ENCODE measurements at regions not wholly inside any gene's neighbourhood (a gene's known extent, or its start where the extent isn't known, plus 50 kb on each side); places are given as distances from the start of the nearest gene placed in this dataset.
"Not testable (repeated sequence)": the region's sequence is repeated elsewhere in the genome, so short reads cannot be mapped to it uniquely, and the experiment has no call there.

DNA sequence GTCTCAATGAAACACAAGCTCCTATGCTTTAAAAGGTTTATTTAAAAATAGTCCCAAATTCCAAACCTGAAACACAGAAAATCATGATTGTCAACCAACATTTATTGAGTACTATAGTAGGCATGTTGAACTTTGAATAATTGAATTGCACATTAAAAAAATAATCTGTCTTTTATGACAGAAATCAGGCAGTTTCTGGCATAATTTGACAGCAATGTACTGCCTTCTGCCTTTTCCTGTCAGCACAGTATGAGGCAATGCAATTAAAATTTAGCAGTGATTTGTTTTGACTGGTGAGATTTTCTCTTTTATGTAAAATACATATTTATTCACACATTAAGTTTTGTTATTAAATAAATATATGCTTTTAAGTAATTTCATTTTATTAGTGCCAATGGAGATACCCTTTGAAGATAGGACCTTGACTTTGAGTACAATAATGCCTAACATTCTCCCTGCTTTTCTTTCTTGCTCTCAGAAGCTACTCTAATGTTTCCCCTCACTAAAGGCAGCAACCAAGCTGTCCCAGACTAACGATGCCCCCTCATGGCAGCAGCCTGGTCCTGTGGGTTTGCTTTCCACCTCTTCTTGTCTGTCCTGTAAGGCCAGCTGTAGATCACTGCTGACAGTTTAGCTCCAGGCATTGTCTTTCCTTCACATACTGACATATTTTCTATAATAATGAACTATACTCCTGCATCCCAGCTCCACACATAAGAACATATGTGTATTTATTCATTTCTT is 346.7 kb downstream of the IL20RB start:
- DNase-seq, result no peak

DNA sequence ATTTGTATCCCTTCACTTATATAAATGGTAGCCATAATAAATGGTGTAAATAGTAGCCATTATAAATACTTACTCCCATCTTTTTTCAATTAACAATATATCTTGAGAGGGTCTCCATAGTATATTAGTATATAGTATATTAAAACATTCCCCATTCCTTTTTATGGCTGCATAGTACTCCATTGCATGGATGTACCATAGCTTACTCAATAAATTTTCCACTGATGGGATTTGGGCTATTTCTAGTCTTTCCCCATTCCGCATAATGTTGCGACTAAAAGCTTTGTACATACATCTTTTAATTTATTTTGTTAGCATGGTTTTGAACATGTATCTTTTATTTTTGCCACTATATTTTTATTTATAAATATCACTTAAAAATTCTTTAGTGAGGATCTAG is 366.3 kb downstream of the IL20RB start:
- no peak for DNase-seq

DNA sequence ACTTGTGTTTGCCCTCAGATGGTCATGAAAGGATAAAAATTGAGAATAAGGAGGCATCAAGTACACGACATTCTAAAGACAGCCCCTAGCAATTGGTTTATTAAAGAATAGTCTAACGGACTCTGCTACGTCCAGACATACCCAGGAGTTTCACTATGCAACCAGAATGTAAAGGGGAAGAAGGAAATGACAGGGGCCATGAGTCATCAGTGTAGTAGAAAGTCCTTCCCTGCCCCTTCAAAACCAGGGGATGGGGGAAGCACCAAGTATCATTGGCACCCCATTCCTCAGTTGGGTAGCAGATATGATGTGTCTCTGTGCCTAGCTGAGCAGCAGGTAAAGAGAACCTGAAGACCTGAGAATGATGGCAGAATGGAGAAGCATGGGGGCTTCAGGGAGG is 367.4 kb downstream of the IL20RB start:
- no peak for DNase-seq

DNA sequence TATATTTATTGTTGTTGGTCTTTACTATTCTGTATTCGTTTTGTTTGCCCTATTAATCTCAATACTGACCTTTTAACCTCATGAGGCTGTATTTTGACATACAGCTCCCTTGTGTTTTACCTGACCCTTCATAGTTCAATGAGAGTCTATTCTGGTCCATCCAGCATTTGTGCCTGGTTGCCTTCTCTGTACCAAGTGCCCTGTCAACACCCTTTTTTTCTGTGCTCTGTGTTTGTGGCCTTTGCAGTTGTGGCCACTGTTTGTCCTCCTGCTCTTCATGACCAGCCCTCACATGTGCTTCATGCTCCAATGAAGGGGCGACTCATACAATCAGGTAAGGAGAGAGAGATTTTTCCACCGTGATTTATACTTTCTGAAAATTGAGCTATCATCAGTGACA is 368.2 kb downstream of the IL20RB start:
- no peak for DNase-seq

DNA sequence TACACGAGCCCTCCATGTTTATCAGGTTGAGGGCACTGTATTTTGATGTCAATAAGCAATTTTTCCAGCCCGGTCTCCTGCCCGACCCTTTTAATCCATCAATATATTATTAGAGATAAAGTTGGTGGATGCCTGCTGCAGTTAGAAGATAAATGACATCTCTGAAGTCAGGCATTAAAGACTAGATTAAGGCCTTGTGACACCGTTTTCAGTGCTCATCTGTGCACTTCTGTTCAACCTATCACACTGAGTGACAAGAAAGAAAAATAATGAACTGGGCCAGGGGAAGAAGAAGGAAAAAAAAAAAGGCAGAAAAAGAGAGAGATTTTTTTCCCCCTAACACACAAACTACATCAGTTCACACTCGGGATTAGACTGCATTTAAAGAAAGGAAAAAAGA is 371.8 kb downstream of the IL20RB start:
- no peak for DNase-seq

DNA sequence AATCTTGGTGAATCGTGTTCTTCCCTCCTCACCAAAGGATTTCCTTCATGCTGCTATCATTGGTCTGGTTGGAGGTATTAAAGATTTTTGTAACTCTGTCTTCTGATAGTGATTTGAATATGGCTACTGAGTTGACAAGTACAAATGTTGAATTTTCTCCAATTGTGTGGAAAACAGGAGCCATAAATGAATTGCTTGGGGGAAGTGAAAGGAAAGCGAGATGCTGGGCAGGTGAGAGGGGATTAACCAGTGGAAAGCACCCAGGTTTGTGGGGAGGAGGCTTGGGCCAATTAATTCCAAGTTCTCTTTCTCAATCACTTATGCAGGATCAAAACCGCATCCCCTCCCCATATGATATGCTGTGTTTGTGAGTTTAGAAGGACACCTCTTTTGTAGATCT is 372.5 kb downstream of the IL20RB start:
- no peak for DNase-seq

DNA sequence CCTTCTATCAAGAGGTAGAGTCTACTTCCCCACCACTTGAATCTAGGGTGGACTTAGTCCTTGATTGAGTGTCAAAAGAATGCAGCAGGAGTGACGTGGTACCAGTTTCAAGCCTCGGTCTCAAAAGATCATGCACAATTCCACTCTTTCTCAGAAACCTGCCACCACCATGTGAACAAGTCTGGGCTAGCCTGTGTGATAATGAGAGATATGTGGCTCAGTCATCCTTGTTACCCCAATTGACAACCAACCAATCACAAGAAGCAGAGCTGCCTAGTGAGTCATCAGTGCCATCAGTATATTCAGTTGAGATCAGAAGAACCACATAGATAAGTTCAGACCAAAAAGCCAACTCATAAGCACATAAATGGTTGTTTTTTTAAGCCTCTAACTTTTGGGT is 374.5 kb downstream of the IL20RB start:
- DNase-seq, result no peak

DNA sequence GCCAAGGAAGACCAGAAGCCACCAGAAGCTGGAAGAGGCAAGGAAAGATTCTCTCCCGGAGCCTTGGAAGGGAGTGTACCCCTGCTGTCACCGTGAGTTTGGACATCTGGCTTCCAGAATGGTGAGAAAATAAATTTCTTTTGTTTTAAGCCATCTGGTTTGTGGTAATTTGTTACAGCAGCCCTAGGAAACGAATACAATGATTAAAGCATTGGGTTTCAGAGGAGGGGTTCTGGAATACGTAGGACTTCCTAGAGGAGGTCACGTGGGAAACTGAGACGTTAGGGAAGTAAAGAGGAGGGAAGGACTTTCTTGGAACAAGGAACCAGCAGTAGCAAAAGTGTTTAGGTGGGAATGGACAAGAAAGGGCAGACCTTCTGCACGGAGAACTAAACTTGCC is 377.7 kb downstream of the IL20RB start:
- DNase-seq, result no peak

DNA sequence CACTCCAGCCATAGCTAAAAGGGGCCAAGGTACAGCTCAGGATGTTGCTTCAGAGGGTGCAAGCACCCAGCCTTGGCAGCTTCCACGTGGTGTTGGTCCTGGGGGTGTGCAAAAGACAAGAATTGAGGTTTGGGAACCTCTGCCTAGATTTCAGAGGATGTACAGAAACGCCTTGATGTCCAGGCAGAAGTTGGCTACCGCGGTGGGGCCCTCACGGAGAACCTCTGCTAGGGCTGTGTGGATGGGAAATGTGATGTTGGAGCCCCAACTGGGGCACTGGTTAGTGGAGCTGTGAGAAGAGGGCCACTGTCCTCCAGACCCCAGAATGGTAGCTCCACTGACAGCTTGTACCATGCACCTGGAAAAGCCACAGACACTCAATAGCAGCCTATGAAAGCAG is 380.6 kb downstream of the IL20RB start:
- DNase-seq, result not testable (repeated sequence)

DNA sequence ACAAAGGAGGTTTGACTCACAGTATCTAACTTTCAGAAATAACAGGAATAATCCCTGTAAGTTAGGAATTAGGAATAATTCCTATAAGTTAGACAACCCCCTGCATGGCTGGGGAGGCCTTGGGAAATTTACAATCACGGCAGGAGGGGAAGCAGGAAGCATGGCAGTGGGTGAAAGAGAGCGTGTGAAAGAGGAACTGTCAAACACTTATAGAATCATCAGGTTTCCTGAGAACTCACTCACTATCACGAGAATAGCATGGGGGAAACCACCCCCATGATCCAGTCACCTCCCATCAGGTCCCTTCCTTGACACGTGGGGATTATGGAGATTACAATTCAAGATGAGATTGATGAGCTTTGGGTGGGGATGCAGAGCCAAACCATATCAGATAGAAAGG is 385.5 kb downstream of the IL20RB start:
- no peak for DNase-seq

DNA sequence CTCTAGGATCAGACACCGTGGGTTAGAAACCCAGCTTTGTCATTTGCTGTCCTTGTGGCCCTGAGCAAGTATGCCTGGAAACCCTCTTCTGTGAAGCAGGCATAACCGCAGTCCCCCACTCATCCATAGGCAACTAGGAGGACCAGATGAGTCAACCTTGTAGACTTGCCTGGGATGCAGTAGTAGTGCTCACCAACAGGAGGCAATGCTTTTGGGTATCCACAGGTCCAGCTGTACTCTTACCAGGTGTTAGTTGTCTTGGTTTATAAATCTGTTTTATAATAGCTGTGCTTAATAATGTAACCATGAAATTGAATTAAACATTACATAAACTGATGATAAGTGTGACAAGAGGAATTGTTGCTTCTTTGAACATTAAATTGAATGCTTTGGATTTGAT is 389.3 kb downstream of the IL20RB start:
- no peak for DNase-seq

DNA sequence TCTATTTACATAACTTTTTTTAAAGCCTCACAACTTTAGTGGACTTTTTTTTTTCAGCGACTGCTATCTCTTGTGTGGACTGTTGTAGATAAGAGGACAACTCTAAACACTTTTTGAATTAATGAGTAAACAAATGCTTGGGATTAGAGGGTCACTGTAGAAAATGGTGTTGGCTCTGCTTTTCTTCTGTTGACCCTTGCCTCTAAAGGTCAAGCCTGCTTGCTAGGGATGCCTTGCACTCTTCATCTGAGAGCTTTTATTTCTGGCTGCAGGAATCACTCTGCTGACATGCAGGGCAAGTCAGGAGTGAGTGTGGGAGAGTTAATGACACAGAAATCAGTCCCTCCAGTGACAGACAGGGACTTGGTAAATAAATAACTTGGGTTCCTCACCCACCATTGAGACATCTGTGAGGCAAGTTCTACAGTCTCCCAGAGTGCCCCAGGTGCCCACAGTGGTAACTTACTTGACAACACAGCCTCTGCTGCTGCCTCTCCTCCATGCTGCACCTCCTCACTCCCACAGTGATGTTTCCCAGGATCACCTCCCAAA is 390.1 kb downstream of the IL20RB start:
- no peak for DNase-seq

DNA sequence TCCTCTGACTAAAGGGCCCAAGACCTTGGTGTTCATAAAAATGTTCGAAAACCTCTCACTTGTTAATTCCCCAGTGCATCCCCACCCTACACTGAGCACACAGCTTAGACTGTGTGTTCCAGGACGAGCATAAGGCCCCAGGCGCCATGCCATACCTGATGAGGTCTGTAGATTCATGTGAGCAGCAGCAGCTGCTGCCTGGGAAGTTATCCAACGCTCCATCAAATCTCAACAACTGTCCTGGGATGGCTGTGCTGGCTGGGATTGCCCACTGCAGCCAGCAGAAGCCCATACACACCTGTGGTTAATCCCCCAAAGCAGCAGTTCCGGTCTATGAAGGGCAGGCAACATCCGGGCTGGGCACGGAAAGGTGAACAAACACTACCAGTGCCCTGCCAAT is 391.2 kb downstream of the IL20RB start:
- no peak for DNase-seq

DNA sequence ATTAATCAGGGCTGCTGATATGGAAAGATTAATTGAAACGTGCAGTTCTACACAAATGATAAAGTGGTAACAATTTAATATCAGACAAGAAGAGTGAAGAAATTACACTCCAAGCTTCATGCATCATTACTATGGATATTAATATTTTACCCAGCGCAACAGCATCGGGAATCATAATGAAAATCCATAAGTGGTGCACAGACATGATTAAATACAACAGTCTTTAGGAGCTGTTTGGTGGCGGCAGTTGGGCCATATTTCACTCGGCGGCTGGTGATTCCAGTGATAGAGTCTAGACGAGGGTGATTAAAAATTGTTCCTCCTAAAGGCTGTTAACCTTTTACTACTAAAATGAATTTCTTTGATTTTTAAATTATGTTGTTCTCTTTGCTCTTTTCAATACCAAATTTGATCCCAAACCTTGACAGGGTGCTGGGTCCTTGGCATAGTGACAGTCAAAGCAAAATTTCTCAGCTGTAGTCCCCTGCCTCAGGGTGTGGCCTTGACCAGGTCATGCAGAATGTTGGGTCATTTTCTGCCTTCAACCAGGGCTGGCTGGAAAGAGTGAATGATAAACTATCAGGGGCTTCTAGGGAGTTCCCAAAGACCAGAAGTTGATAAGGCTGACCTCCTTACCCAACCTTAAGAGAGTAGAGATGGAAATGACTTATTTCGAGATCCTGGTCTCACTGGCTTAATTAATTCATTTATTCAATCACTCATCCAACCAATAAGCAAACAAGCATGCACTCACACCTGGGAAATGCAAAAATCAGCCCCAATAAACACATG is 392.0 kb downstream of the IL20RB start:
- no peak for DNase-seq

DNA sequence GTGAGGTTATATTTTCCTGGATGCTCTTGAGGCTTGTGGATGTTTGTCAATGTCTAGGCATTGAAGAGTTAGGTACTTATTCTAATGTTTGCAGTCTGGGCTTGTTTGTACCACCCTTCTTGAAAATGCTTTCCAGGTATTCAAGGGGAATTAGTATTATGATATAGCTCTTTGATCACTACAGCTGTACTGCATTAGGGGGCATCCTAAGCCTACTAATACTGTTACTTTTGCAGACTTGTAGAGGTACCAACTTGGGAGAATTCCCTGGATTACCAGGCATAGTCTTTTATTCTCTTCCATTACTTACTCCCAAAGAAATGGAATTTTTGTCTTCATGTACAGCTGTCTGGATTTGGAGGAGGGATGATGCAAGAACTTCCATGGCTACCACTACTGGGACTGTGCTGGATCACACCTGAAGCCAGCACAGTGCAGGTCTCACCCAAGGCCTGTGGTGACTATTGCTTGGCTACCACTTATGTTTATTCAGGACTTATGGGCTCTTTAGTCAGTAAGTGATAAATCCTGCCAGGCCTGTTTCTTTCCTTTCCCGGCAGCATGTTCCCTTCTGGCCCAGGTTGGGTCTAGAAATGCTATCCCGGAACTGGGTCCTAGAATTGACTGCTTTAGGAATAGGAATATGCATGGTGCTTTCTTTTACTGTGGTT is 402.9 kb downstream of the IL20RB start:
- no peak for DNase-seq

DNA sequence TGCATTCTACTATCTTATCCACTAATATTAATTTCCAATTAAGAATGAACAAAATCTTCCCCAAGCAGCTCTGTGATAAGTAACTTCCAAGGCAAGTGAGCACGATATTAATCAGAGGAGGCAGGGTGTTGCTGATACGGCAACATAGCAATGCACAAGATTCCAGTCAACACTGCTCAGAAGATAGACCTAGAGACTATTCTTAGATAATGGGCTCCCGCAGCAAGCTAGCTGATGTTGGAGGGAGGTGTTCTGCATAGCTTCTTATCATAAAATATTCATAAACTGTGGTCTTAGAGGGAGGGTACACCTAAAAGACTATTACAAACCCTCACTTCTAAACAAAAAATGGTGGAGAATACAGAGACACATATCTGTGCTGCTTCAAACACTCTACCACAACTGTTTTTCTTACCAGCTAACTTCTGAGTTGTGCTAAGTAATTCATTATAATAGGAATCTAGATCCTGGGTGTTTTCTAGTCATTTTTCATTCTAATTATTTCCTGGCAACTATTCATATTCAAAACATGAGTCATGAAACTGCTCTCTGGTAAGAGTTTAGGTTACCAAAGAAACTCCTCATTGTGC is 382.0 kb upstream of the SOX14 start:
- no peak for DNase-seq

DNA sequence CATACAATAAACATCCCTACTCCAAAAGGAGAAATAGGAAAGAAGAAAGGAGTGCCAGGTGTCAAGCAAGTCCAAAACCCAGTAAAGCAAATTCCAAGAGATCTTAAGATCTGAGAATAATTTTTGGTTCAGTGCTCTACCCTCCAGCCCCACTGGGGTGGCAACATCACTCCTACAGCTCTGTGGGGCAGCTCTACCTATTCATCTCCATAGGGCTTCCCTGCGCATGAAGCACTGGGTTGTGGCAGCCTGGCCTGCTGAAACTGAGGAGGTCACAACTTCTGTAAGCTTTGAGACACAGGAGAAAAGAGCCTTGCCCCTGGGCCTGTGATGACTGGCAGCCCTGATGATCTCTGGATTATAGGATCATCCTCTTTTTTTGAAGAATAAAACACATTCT is 378.2 kb upstream of the SOX14 start:
- no peak for DNase-seq

DNA sequence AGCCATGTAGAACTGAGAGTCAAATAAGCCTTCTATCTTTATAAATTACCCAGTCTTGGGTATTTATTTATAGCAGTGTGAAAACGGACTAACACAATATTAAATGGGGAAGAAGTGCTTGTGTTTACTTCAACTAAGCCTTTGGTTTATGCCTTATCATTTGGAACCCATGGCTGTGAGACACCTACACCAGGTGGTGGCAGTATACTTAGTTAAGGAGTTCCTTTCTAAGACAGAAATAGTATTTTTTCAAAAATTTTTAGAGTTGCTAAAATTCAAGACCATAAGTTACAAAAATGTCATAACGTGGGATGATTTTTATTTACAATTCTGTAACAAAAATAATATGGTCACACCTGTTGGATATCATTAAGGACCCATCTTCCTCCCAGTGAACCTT is 354.5 kb upstream of the SOX14 start:
- no peak for DNase-seq

DNA sequence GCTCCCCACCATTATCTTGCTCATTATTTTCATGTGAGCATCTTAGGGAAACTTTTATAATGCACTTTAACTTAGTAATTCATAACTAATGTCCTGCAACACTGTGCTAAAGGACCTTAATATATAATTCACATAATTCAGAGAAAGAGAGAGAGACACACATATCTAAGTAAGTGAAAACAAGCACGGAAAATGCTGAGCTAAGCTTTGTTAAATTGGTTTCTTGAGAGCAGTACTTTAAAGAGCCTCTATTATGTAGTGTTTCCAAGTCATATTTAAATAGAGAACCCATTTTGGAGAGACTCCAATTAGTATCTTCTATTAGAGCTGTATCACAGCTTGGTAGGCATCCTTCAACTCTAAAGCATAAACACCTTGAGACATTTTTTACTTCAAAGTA is 354.1 kb upstream of the SOX14 start:
- no peak for DNase-seq

DNA sequence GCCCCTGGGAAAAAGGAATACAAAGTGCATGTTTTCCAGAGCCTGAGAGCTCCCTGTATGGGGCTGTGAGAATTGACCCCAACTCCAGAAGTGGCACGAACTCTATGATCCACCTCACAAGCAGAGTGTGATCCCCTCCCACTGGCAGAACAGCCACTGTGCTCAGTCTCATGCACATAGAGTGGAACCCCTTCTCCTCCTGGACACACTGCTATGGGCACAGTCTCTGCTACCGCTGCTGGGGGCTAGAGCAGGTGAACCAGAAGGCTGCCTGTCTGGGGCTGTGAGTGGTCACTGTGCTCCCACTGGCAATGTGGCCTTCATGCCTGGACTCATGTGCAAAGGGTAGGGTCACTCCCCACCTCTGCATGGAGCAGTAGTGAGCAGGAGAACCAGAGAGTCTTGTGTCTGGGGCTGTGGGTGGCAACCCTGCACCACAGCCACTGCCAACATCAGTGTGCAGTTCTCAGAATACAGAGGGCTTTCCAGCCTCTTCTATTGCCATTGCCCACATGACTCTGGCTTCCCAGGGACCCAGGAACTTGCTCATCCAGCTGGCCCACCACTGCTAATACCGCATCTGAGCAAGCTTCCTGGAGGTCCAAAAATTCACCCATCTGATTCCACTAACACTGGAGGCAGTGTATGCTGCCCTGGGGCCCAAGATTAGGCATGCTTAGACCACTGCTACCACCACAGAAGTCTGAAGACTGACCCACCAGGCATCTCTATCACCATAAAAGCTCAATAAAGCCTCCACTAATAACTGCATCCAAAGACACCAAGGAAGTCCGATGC is 343.7 kb upstream of the SOX14 start:
- DNase-seq, result no peak

DNA sequence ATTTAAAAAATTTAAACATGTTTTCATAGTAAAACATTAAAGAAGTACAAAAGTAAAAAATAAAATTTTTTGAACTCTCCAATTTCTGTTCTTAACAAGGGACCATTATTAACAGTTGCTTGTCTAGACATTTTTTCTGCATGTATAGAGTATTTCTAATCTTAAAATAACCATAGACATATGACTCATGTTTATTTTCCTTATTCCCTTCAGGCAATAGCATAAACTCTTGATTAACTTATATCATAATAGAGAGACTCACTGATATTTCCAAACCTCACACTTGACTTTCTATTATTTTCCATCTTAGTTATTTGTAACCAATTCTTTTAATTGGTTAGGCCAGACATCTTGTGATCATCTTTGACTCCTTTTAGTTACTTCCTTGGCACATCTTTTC is 325.6 kb upstream of the SOX14 start:
- DNase-seq, result no peak

DNA sequence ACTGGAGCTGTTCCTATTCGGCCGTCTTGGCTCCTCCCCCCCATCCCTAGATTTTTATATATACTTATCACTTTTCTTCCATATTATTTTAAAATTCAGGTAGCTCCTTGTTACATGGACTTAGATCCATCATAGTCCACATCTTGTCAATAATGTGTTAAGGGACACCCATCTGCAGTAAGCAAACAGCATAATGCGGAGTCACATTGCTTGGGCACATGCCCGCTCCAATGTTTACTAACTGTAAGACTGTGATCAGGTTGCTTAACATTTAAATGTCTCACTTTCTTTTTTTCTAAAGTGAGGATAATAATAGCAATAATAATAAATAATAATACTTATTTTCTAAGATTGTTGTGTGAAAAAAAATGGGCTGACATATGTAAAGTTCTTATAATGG is 303.2 kb upstream of the SOX14 start:
- DNase-seq, result no peak

DNA sequence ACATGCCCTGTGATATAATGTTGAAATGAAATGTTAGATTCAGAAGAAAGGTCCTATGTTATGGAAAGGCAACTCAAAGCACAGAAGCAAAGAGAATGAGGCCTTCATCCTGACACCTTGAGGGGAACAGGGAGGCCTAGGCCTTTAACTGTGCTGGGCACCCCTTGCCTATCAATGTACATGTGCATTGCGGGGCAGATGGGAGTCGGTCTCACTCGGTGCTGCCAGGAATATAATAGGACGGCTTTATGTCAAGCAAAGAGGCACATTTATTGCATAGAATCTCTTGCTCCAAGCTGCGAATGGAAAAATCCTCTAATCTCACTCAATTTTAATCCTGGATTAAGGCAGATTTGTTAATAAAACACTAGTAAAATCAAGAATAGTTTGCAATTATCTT is 301.0 kb upstream of the SOX14 start:
- DNase-seq, result no peak
